ENCODE measurements at regions not wholly inside any gene's neighbourhood (a gene's known extent, or its start where the extent isn't known, plus 50 kb on each side); places are given as distances from the start of the nearest gene placed in this dataset.
A peak's percentile ranks its signal among the peaks of the same experiment; 100 is the strongest.

DNA sequence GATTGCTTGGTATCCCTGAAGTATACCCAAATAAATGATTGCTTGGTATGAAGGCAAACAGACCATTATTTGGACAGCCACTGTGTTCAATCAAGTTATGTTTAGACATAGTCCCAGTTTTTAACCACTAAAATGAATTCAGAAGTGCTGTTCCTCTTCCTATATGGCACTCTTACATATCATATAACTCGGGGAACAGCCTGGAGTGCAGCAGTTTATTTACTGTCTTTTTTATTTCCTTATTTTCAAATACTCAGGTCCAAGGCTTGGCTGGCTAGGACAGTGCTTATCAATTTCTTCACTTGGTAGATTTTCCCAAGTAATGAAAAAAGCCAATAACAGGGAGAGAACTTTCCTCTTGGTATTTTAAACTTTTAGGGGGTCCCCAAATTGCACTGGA lies 58.6 kb upstream of the CCDC112 start:
- DNase-seq (ENCODE audit: low read depth): no peak
- TF ChIP-seq, protein P1, sequence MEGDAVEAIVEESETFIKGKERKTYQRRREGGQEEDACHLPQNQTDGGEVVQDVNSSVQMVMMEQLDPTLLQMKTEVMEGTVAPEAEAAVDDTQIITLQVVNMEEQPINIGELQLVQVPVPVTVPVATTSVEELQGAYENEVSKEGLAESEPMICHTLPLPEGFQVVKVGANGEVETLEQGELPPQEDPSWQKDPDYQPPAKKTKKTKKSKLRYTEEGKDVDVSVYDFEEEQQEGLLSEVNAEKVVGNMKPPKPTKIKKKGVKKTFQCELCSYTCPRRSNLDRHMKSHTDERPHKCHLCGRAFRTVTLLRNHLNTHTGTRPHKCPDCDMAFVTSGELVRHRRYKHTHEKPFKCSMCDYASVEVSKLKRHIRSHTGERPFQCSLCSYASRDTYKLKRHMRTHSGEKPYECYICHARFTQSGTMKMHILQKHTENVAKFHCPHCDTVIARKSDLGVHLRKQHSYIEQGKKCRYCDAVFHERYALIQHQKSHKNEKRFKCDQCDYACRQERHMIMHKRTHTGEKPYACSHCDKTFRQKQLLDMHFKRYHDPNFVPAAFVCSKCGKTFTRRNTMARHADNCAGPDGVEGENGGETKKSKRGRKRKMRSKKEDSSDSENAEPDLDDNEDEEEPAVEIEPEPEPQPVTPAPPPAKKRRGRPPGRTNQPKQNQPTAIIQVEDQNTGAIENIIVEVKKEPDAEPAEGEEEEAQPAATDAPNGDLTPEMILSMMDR (IDR thresholded peaks at IDR 0.05; ENCODE audit: insufficient read depth, low read length): no peak
- no peak overlapping the region for H3K4me3 ChIP-seq (ENCODE audit: low read depth, low read length)

GRCh38 chr5:115354246-115354645 lies 57.8 kb upstream of the CCDC112 start:
- DNase-seq (ENCODE audit: low read depth): no peak
- no peak overlapping the region for H3K4me3 ChIP-seq (ENCODE audit: low read depth, low read length)
- TF ChIP-seq, protein P1 (IDR thresholded peaks at IDR 0.05; ENCODE audit: insufficient read depth, low read length): no peak

GRCh38 chr5:115352571-115352970 lies 56.1 kb upstream of the CCDC112 start:
- no peak for DNase-seq (ENCODE audit: low read depth)
- TF ChIP-seq, protein P1 (IDR thresholded peaks at IDR 0.05; ENCODE audit: insufficient read depth, low read length): no peak
- H3K4me3 ChIP-seq (ENCODE audit: low read depth, low read length): no peak overlapping the region

- TF ChIP-seq, protein P1 (IDR thresholded peaks at IDR 0.05; ENCODE audit: insufficient read depth, low read length): no peak
- H3K4me3 ChIP-seq (ENCODE audit: low read depth, low read length): no peak overlapping the region
- peak; percentile 66 for DNase-seq (ENCODE audit: low read depth)
Measured at GRCh38 chr5:115351356-115352195, 55.1 kb upstream of the CCDC112 start.

DNA sequence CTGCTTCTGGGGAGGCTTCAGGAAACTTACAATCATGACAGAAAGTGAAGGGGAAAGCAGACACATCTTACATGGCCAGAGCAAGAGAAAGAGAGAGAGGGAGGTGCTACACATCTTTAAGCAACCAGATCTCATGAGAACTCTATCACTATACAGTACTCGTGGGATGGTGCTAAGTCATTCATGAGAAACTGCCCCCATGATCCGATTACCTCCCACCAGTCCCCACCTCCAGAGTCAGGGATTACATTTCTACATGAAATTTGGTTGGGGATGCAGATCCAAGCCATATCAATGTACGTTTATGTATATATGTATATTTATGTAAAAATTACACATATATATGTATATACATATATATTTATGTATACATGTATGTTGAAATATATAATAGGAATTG lies 54.4 kb upstream of the CCDC112 start:
- no peak overlapping the region for H3K4me3 ChIP-seq (ENCODE audit: low read depth, low read length)
- TF ChIP-seq, protein P1 (IDR thresholded peaks at IDR 0.05; ENCODE audit: insufficient read depth, low read length): no peak
- DNase-seq (ENCODE audit: low read depth): no peak

DNA sequence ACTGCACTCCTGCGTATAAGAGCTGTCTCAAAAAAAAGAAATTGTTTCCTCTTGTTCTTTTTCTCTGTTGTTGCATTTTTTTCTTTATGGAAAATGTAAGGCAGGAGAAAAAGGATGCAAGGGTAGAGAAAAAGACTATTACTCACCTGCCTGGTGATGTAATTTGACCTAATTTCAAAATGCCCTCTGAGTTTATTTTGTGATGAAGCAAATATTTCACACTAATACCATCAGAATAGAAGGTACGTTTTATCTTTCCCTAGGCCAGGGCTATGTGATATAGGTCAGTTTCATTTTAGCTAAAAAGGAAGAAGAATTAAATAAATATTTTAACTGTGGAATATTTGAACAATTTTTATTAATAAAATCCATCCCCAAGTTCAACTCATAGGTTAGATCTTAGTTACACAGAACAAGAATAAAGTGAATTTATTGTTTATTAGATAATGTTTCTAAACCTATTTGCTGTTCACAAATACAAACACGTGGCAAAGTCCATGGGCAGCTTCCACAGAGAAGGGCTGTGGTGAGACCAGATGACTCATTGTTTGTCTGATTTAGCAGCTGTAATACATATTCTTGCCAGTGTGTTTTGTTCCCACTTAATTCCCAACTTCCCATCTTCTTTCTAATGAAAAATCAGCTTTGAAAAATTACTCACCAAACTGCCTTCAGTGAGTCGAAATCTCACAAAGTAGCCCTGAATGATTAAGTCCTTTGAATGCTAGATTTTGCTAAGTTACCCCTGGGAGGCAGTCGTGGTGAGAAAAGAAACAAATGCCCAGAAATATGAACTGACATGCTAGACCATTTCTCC lies 52.8 kb upstream of the CCDC112 start:
- H3K4me3 ChIP-seq (ENCODE audit: low read depth, low read length): no peak overlapping the region
- DNase-seq (ENCODE audit: low read depth): peak; percentile 85
- TF ChIP-seq, protein P1 (IDR thresholded peaks at IDR 0.05; ENCODE audit: insufficient read depth, low read length): peak; percentile 19

All from fibroblast of the aortic adventitia (primary cell).